Hepatocyte (in vitro differentiated cells): ENCODE measurements at regions not wholly inside any gene's neighbourhood (a gene's known extent, or its start where the extent isn't known, plus 50 kb on each side); places are given as distances from the start of the nearest gene placed in this dataset.

Source experiments
- CTCF ChIP-seq: fragments of 200-600 bp; sonication (generic); IDR thresholded peaks from 2 replicates; pipeline ENCODE4 v1.5.1; 2016; ENCODE audit warnings: antibody characterized with exemption, mild to moderate bottlenecking; ENCODE audit not compliant: poor library complexity
- EZH2 ChIP-seq: fragments of 200-600 bp; sonication (generic); IDR thresholded peaks from 2 replicates; pipeline ENCODE4 v1.6.1; 2016; ENCODE audit warnings: antibody characterized with exemption, mild to moderate bottlenecking, borderline replicate concordance
- EZH2phosphoT487 ChIP-seq: fragments of 200-600 bp; sonication (generic); IDR thresholded peaks from one replicate; pipeline ENCODE4 v1.6.1; 2018; ENCODE audit warnings: antibody characterized with exemption, mild to moderate bottlenecking, low read depth, moderate library complexity; ENCODE audit not compliant: unreplicated experiment, severe bottlenecking

- no peak for TF ChIP-seq CTCF
- no peak for TF ChIP-seq EZH2
- no peak for TF ChIP-seq EZH2phosphoT487
Measured at GRCh38 chr15:98326804-98327203, 321.5 kb upstream of the IGF1R start.
